CD4-positive, alpha-beta T cell treated with Interleukin-15 for 4 hours (primary cell): ENCODE measurements at regions not wholly inside any gene's neighbourhood (a gene's known extent, or its start where the extent isn't known, plus 50 kb on each side); places are given as distances from the start of the nearest gene placed in this dataset.
"Not testable (repeated sequence)": the region's sequence is repeated elsewhere in the genome, so short reads cannot be mapped to it uniquely, and the experiment has no call there.

ENCODE experiments used
- DNase-seq: peaks from one replicate; pipeline ENCODE4 v3.0.0-alpha.2; 2020; ENCODE audit warnings: low spot score

DNA sequence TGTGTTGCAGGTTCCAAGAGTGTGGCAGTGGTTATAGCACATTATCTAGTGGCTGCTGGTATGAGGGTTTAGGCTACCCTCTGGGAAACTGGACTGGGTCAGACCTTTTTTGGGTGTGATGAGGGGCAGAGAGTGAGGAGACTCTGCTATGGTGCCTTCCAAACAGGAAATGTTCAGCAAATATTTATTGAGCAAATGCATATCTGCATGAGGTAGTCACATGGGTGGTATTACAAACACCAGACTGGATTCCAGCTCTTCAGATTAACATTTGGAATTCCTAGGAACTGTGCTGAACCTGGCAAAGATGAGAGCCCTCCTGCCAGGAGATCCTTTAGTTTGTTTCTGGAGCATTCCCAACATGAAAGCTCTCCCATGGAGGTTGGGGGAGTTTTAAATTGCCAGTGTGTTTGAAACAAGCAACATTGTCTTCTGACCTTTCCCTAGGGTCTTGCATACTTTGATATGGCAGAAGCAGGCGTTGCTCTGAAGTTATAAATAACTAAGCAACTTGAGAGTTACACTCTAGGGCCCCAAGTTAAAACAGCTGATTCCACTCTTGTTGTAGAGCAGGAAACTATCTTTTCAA, 341.2 kb upstream of the C2CD4B start:
- DNase-seq, result no peak

DNA sequence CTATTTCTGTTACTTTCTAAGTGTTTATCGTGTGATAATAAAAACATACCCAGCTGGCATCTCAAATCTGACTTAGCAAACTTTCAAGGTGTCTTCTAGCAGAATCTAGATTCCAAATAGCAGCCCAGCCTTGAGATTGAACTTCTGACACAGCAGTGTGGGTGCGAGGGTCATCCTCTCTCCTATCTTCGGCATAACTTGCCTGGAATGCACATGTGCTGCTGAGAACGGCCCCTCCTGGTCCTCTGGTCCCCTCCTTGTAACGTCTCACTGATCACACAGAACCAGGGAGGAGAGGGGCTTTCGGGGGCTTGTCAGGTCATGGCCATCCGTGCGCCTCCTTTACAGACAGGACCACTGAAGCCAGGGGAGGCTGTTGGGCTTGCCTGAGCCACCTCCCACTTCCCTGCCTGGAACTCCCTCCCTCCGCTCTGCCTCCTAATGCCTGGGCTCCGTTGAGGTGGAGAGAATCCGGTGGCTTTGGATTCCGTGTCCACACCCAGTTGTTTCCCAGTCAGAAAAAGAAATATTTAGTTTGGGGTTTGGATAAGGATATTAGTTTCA, 344.4 kb upstream of the C2CD4B start:
- DNase-seq, result no peak

DNA sequence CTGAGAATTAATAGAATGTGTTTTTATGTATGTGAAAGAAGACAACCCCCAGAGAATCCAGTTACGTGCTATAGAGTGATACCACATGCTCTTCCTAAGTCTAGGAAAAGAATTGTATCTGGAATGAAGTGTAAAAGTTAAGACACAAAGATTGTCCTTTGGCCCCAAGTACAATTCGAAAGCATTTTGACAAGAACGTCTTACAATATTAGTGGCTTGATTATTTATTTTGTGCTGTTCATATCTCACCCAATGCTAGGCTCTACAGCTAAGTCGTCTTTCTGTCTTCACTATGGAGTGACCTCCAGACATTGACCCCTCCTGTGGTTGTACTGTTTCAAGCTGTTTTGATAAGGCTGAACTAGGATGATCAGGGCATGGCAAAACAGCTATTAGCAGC, 345.7 kb upstream of the C2CD4B start:
- no peak for DNase-seq

DNA sequence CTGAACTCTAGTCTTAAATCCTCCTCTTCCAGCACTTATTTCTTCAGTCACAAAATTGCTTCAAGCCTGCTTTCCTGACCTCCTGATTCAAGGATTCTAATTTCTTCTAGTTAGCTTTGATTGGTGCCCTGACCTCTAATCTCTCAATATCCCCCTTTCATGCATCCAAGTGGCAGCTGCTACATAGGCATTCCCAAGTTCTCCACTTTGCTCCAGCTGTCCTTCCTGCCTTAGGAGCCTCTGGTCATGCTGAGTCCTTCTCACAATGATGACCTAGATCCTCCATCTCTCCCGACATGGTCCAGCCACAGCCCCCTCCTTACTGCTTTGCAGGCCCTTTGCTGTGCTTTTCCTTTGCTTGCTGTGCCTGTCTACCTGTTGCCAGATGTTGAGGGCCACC, 347.8 kb upstream of the C2CD4B start:
- no peak for DNase-seq

DNA sequence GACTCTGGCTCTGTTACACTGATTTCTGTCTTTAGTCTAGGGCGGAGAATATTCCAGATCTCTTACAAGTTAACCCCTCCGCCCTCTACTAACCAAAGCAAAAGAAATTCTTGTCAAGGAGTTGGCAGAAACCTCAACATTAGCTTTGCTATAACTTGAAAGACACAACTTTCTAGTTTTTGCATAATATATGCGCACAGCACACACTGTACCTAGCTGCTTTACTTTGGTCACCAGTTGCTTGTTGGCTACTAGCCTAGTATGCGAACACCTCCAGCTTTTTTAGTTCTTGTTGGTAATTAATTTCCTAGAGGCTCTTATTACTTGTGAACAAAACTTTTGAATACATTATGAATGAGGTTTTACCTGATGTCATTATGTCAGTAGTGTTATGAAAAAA, 348.8 kb upstream of the C2CD4B start:
- no peak for DNase-seq

DNA sequence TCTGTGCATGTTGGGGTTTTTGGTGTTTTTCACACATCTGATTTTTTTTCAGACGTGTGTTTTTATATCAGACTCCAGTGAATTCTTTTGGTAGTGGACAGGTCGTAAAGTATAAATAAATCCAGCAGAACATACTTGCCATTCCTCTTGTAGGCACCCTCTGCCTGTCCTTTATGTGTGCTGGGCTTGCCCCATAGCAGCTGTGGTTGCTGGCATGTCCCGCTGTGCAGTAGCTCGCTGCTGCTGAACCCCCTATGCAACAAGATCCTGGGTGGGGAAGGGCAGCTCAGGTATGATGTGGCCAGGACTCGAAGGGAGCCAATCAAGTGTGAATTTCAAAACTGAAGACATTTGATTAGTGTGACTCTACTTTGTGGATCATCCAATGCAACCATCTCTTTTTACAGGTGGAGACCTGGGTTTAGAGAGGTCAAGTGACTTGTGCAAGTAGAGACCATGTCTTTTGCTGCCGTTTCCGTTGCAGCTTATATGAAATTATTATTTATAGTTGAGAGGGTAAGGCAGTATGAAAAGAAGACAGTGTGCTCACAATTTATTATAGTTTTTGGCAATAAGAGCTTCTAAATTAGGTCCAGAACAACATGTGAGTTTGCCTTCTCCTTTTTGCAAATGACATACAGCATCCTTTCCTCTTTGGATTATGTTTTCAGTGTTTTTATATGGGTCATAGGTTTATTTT, 350.8 kb upstream of the C2CD4B start:
- DNase-seq, result no peak

DNA sequence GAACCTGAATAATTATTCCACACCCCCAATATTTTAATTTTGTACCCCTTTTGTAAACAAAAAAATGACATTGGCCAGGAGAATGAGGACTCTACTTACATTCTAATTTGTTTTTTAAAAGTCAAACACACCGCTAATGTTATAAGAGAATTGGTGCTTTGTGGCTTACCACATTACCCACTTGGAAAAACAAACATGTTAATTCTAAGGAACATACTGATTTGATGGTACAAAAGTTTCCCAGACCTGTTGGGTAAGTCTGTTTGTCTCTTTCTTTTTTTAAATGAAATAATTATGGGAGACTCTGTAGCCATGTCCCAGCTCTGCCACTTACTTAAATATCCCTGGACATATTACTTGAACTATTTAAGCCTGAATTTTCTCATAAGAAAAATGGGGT, 352.5 kb upstream of the C2CD4B start:
- DNase-seq, result no peak

DNA sequence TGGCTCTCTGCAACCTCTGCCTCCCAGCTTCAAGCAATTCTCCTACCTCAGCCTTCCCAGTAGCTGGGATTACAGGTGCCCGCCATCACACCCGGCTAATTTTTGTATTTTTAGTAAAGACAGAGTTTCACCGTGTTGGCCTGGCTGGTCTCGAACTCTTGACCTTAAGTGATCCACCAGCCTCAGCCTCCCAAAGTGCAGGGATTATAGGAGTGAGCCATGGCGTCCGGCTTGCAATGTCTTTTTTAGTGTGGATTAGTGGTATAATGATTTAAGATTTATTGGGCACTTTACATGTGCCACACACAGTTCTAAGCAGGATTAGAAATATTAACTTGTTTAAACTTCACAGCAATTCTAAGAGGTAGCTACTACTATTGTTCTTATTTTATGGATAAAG, 353.6 kb upstream of the C2CD4B start:
- DNase-seq, result not testable (repeated sequence)

DNA sequence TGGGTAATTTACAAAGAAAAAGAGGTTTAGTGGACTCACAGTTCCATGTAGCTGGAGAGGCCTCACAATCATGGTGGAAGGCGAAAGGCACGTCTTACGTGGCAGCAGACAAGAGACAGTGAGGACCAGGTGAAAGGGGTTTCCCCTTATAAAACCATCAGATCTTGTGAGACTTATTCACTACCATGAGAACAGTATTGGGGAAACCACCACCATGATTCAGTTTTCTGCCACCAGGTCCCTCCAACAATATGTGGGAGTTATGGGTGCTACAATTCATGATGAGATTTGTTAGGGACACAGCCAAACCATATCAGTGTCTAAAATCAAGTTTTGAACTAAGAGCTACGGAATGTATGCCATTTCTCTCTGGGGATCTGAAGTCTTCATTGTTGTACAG, 354.8 kb upstream of the C2CD4B start:
- no peak for DNase-seq

DNA sequence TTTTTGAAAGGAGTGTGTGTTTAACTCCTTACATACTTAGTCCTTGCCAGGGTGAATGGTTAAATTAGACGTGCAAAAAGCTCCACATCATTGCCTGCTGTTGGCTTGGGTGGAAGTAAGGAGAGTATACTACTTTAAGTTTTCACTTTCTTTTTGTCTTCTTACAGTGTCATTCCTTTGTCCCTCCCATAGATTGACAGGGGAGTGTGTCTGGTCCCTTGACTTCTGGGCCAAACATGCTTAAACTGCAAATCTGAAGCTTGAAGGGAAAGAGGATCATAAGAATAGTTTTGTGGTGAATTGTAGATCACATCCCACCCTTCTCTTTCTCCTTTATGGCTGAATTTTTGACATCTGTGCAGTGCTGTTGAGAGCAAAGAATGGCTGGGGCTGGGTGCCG, 355.8 kb upstream of the C2CD4B start:
- no peak for DNase-seq

DNA sequence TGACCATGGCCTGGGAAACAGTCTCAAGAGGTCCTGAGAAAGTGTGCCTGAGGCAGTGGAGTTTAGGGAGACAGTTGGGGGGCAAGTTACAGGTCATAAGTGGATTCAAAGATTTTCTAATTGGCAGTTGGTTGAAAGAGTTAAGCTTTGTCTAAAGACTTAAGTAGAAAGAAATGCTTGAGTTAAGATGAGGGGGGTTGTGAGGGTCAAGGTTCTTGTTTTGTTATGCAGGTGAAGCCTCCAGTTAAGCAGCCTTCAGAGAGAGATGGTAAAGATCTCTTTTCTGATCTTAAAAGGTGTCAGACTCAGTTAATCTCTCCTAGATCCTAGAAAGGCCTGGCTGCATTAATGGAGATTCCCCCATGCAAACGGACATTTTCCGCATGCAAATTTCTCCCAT, 356.3 kb upstream of the C2CD4B start:
- no peak for DNase-seq

DNA sequence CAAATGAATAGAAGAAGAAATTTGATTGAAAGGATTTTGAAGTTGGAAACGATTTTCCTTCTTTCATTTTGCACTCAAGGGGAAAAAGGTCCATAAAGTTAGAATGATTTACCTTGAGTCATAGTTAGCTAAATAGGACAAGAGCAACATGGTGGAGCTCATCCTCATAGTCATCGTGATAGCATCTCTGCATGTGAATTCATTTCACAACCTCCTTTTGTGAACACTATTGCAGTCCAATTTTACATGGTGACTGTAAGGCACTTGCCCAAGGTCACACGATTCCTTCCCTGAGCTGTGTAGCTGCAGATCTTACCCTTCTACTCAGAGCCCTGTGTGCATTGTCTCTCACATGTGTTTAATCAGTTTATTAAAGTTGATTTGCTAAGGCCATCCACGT, 359.8 kb upstream of the C2CD4B start:
- no peak for DNase-seq

DNA sequence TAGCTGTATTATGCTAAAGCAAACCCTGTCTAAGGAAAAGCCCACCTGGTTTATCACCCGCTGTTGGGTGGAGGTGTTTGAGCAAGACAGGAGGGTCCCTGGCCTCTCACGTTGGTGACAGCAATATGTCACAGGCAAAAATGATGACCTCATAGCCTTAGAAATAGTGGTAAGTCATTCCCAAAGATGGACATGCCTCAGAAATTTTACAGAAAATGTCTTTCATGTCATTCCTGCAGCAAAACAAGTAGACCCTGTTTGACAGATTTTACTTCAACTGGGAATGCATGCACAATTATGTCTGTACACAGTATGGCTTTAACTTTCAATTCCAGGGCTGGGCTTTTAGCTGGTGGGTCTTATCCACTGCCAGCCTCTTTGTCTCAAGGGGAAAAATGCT, 362.3 kb upstream of the C2CD4B start:
- DNase-seq, result no peak

DNA sequence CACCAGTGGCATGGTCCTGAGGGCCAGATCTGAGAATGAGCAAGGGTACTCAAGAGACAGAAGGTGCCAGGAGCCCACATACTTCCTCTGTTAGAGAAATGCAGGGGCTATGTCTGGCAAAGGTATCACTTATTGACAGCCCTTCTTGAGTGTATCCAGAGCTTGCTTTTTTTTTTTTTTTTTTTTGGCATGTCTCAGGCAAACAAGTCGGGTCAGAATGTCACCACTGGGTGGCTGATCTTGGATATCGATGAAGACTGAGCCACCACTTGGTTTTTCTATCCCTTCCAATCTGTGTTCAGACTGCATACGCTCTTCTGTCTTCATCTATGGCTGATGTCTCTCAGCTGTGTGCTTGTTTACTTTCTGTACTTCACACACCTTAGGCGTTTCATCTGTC, 363.4 kb upstream of the C2CD4B start:
- DNase-seq, result no peak

DNA sequence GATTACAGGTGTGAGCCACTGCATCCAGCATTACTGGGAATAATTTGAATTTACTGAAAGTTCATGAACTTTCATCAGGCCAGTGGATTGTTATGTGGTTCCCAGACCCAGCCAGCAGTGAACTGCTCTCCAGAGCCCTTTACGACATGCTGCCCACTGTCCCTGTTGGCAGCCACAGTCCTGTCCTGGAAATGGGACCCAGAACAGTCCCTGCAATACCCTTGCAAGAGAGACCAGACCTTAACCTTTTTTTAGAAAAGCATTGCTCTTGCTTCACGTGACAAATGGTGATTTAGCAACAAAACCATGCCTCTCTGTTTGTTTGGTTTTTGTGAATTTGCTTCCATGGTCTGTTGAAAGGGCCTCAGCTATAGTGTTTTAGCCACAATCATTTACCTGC, 367.3 kb upstream of the C2CD4B start:
- DNase-seq, result no peak

DNA sequence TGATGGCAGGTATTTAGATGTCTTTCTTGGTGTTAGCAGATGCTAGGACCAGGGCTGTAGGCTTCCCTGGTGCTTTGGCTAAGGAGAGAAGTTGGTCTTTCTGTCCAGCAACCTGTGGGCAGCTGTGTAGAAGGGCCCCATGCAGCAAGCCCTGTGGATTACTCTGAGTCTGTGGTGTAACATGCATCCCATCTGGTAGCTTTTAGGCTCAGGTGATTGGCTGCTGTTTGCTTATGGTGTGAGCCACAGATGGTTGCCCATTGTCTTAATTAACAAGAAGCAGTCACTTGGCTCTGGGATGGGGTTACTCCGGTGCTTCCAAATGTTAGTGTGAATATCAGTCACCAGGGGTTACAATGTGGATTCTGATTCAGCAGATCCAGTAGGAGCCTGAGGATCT, 368.6 kb upstream of the C2CD4B start:
- DNase-seq, result no peak

DNA sequence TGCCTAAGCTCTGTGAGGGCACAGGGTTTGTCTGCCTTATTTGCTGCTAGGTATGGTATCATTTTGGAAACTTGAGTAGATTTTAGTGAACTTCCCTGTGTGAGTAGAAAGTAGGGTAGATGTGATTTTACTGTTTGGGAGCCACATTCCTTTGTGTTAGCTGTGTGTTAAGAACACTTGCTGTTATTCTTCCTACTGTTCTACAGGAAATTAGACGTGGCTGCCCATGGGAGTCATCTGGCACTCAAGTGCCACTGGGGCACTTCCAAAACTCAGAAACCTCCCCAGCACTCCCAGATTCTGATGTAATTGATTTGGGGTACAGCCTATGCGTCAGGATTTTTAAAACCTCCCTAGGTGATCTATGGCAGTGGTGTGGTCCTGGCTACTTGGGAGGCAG, 369.9 kb upstream of the C2CD4B start:
- DNase-seq, result no peak

DNA sequence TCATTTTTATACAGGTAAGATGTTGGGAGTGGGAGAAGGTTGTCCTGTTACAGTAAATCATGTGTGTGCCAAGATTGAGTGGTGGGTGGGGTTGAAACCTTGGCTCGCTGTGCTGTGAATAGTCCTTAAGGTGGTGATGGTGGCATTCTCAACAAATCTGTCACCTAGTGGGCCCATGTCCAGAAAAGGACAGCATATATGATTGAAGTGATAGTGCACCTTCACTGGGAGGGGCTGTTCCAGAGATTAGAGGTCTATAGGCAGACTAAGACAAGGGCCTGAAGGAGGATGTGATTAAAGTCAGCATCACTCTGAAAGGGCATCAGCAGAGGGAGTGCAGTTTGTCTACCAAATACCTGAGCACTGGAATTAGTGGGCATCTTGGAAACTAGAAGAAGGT, 374.2 kb upstream of the C2CD4B start:
- no peak for DNase-seq

DNA sequence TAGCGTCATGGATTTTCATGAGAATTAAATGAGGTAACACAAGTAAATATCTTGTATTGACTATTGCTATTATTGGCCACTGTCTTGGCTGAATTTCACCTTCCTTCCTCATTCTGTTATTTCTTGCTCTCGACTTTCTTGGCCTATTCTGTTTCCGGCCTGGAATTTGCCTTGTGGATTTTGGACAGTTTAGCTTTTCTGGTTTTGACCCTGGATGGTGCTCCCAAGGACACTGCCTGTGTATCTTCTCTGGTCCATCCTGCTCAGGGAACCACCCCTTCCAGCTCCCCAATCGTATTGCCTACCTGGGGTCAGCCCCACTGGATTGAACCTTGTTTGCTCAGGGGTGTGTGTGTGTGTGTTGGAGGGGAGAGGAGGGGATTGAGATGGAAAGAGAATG, 376.2 kb upstream of the C2CD4B start:
- DNase-seq, result no peak

DNA sequence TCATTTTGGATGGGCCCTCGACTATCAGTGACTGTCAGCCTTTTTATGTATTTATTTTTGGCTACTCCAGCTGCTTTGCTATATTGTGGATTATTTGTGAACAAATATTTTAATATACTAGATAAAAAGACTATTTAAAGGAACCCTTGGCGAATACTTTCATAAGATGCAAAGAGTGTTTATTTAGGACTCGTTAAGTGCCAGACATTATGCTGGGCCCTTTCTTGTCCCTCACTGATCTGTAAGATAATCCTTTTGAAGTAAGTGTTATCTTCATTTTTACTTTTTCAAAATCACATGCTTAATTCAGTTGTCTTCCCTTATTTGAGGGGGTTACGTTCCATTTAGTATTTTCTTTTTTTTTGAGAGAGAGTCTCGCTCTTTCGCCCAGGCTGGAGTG, 376.8 kb upstream of the C2CD4B start:
- no peak for DNase-seq

DNA sequence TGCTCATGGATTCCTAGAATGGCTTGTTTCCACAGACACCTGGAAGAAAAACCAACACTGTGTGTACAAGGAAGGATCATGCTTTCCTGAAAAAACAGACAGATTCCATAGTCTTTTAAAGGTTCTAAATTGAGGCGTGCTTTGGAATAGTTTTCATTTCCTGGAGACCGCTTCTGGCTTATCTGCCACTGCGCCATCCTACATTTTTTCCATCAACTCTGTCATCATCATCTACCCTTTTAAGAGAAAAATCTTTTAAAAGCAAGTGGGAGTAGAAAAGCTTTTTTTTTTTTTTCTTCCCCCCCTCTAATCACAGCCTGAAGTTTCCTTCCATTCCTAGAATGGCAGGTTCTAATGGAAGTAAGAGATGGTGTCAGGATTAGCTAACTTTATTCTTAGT, 379.4 kb upstream of the C2CD4B start:
- DNase-seq, result no peak

DNA sequence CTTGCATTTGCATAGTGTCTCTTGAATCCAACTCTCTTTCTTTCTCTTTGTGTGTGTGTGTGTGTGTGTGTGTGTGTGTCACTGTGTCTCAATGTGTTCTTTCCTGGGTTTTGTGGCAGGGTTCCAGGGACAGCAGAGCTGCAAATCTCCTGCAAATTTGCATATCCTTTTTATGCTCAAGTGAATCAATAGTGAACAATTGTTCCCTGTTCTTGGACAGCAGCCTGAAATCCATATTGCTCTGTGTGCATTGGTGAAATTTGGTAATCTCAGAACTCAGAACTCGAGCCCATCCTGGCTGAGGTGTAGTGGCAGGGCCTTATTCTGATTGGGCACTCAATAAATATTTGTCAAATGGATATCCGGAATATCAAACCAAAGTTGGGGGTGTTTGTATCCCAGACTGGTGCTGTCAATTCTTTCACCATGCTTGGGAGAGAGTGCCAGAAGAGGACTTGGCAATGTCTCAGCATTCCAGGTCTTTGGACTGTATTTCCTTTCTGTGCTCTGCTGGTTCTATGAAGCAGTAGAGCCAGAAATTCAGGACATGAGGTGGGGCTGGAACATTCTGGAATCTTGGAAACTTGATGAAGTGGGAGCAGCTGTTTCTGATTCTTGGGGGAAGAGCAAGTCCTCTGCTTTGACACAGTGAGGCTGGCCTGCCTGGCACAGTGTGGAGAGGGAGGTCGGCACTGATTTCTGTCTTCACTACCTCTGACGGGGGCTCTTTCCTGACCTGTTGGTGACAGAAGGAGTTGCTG, 380.6 kb upstream of the C2CD4B start:
- DNase-seq, result no peak

DNA sequence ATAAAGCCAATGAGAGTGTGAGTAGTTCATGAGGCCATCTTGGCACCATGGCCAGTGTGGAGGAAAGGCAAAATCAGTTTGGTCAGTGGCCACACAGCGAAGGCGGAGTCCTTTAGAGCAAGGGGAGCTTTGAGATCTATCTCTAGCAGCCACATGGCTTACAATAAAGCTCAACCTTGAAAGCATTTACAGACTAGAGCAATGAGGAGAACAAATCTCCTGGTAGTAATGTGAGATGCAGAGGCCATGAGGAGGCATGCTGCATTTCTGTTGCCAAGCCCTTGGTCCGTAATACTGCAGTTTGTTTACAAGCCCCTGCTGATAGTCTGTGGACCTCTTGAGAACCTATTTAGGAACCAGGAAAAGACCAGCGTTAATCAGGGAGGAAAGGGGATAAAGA, 381.5 kb upstream of the C2CD4B start:
- no peak for DNase-seq
